Ectodermal cell (in vitro differentiated cells): ENCODE measurements at regions not wholly inside any gene's neighbourhood (a gene's known extent, or its start where the extent isn't known, plus 50 kb on each side); places are given as distances from the start of the nearest gene placed in this dataset.

ENCODE experiments used
- H3K27ac ChIP-seq: 2 replicates; pipeline ENCODE4 v1.7.0; 2013; ENCODE audit warnings: mild to moderate bottlenecking, low read depth, low read length; ENCODE audit not compliant: insufficient read depth, poor library complexity, severe bottlenecking
- H3K27me3 ChIP-seq: 2 replicates; pipeline ENCODE4 v1.7.0; 2013; ENCODE audit warnings: mild to moderate bottlenecking, low read length; ENCODE audit not compliant: insufficient read depth, control insufficient read depth, poor library complexity, severe bottlenecking
- H3K36me3 ChIP-seq: one replicate; pipeline ENCODE4 v1.7.0; 2013; ENCODE audit warnings: low read length; ENCODE audit not compliant: control insufficient read depth, insufficient read depth
- H3K4me1 ChIP-seq: one replicate; pipeline ENCODE4 v1.7.0; 2013; ENCODE audit warnings: low read length; ENCODE audit not compliant: control insufficient read depth, insufficient read depth
- H3K4me3 ChIP-seq: 2 replicates; pipeline ENCODE4 v1.7.0; 2013; ENCODE audit warnings: low read depth, low read length, control low read depth; ENCODE audit not compliant: insufficient read depth
- H3K9me3 ChIP-seq: 2 replicates; pipeline ENCODE4 v1.7.0; 2013; ENCODE audit warnings: mild to moderate bottlenecking, low read length, moderate library complexity; ENCODE audit not compliant: control insufficient read depth
- WGBS, 2 experiments: methylation state at CpG; one replicate each; pipeline ENCODE4 v1.1.7; 2013; ENCODE audit warnings: missing lambda C conversion rate in 2 of 2; 5-methylcytosine and 5-hydroxymethylcytosine counted together

DNA sequence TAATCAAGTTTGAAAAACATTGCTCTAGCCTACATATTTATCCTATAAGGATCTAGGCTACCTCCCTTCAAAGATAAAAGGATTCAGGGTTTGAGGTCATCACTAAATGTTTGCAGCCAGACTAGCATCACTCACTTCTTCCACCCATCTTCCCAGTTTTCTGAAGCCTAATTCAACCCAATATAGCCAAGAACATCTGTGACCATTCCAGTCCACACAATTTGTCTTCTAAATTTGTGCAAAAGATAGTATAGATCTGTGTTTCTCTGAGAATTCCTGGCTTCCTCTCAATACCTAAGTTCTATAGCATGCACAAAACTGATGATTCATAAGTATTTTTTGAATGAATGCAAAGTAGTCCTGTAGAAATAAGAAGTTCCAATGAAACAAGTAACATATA lies 103.0 kb upstream of the CDK1 start:
- no peaks in the 10 kb centered on the region for H3K9me3 ChIP-seq
- no peaks in the 10 kb centered on the region for H3K36me3 ChIP-seq
- no peak overlapping the region for H3K27ac ChIP-seq
- H3K4me3 ChIP-seq, result no peak overlapping the region
- H3K4me1 ChIP-seq, result no peaks in the 10 kb centered on the region
- H3K27me3 ChIP-seq, result no peaks in the 10 kb centered on the region

DNA sequence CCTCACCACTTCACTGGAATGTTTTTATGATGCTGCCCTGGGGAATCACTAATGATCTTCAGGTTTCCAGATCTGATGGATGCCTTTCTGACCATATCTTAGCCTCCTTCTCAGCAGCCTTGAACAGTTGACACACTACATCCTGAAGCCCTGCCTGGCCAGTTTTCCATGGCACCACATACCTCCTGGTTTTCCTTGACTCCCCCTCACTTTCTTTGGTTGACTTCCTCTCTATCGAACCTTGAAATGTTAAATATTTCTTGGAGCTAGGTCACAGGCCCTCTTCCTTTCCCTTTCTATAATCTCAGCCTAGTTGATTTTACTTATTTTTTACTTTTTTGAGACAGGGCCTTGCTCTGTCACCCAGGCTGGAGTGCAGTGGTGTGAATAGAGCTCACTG lies 108.8 kb upstream of the CDK1 start:
- WGBS, 2 experiments, result 86 to 96% methylated on average over 1 of the region's 1 CpG
- H3K4me3 ChIP-seq, result no peak overlapping the region
- no peaks in the 10 kb centered on the region for H3K4me1 ChIP-seq
- no peaks in the 10 kb centered on the region for H3K36me3 ChIP-seq
- H3K9me3 ChIP-seq, result no peaks in the 10 kb centered on the region
- no peaks in the 10 kb centered on the region for H3K27me3 ChIP-seq
- H3K27ac ChIP-seq, result no peak overlapping the region

DNA sequence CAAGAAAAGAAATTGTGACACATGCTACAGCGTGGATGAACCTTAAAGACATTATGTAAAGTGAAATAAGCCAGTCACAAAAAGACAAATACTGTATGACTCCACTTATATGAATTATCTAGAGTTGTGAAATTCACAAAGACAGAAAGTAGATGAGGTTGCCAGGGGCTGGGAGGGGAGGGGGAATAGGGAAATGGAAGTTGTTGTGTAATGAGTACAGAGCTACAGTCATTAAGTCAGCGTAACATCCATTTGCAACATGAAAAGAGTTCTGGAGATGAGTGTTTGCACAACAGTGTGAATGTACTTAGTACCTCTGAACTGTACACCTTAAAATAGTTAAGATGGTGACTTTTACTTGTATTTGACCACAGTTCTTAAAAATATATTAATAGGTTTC lies 112.1 kb upstream of the CDK1 start:
- Histone ChIP-seq H3K4me1 (no peaks in the 10 kb centered on the region), H3K9me3 (no peaks in the 10 kb centered on the region), H3K4me3 (no peak overlapping the region), H3K27ac (no peak overlapping the region), H3K36me3 (no peaks in the 10 kb centered on the region), H3K27me3 (no peaks in the 10 kb centered on the region)
- WGBS, 2 experiments, result 88 to 94% methylated on average over 1 to 2 of the region's 2 CpGs

- H3K4me1 ChIP-seq, result no peaks in the 10 kb centered on the region
- 28 to 59% methylated on average over 2 to 4 of the region's 4 CpGs for WGBS, 2 experiments
- no peaks in the 10 kb centered on the region for H3K9me3 ChIP-seq
- no peak overlapping the region for H3K27ac ChIP-seq
- H3K36me3 ChIP-seq, result no peaks in the 10 kb centered on the region
- no peaks in the 10 kb centered on the region for H3K27me3 ChIP-seq
- no peak overlapping the region for H3K4me3 ChIP-seq
Measured at GRCh38 chr10:60664859-60665258, 113.4 kb upstream of the CDK1 start.

DNA sequence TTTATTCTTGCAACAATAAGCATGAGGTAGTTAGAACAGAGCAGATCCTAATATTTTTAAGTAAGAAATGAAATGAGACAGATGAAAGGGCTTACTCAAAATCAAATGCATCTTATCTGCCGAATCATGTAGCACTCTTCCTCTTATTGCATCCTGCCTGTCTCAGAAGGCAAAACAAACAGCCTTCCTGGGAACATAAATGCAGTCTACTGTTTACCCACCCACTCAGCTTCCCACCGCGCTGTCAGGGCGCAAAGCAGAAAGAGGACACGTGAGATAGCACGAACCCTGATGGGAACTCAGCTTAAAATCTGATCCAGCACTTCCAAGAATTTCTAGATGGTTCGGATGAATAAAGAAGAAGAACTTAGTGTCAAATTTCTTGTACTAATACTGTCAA lies 114.4 kb upstream of the CDK1 start:
- WGBS, 2 experiments, result 86 to 90% methylated on average over 7 of the region's 7 CpGs
- no peaks in the 10 kb centered on the region for H3K36me3 ChIP-seq
- no peaks in the 10 kb centered on the region for H3K27me3 ChIP-seq
- no peaks in the 10 kb centered on the region for H3K4me1 ChIP-seq
- no peak overlapping the region for H3K27ac ChIP-seq
- H3K9me3 ChIP-seq, result no peaks in the 10 kb centered on the region
- H3K4me3 ChIP-seq, result no peak overlapping the region

- H3K27me3 ChIP-seq, result no peaks in the 10 kb centered on the region
- H3K9me3 ChIP-seq, result no peaks in the 10 kb centered on the region
- H3K4me1 ChIP-seq, result no peaks in the 10 kb centered on the region
- no peak overlapping the region for H3K27ac ChIP-seq
- H3K4me3 ChIP-seq, result no peak overlapping the region
- no peaks in the 10 kb centered on the region for H3K36me3 ChIP-seq
- WGBS, 2 experiments, result 89 to 90% methylated on average over 4 of the region's 4 CpGs
Measured at GRCh38 chr10:60662917-60663614, 115.2 kb upstream of the CDK1 start.

GRCh38 chr10:60661637-60662036 lies 116.6 kb upstream of the CDK1 start:
- no peak overlapping the region for H3K4me3 ChIP-seq
- H3K9me3 ChIP-seq, result no peaks in the 10 kb centered on the region
- no peaks in the 10 kb centered on the region for H3K36me3 ChIP-seq
- no peaks in the 10 kb centered on the region for H3K4me1 ChIP-seq
- H3K27ac ChIP-seq, result no peak overlapping the region
- 75 to 77% methylated on average over 7 of the region's 7 CpGs for WGBS, 2 experiments
- H3K27me3 ChIP-seq, result no peaks in the 10 kb centered on the region

DNA sequence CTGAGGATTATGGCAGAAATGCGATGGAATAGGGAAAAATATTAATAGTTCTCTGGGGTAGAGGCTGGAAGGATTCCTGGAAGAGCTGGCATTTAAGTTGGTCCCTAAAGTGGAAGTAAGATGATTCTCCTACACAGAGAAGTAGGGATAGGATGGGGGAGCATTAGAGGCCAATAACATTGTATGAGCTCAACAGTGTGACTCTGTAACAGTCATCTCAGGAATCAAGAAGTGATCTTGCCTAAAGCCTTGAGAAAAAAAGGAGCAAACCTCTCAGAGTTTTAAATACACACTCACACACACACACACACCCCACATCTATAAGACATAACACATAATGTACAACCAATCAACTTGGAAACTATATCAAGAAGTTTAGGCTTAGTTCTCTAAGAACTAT lies 117.7 kb upstream of the CDK1 start:
- no peaks in the 10 kb centered on the region for H3K9me3 ChIP-seq
- 98 to 100% methylated on average over 1 of the region's 1 CpG for WGBS, 2 experiments
- H3K27ac ChIP-seq, result no peak overlapping the region
- no peak overlapping the region for H3K4me3 ChIP-seq
- H3K27me3 ChIP-seq, result no peaks in the 10 kb centered on the region
- H3K36me3 ChIP-seq, result no peaks in the 10 kb centered on the region
- H3K4me1 ChIP-seq, result no peaks in the 10 kb centered on the region

- no peak overlapping the region for H3K4me3 ChIP-seq
- H3K36me3 ChIP-seq, result no peaks in the 10 kb centered on the region
- H3K27ac ChIP-seq, result no peak overlapping the region
- no peaks in the 10 kb centered on the region for H3K27me3 ChIP-seq
- no peaks in the 10 kb centered on the region for H3K9me3 ChIP-seq
- 64 to 65% methylated on average over 3 of the region's 4 CpGs for WGBS, 2 experiments
- peaks cover 2% of the 10 kb centered on the region for H3K4me1 ChIP-seq
Measured at GRCh38 chr10:60654813-60655464, 123.3 kb upstream of the CDK1 start.

- Histone ChIP-seq H3K36me3 (no peaks in the 10 kb centered on the region), H3K4me3 (no peak overlapping the region), H3K4me1 (peaks cover 5% of the 10 kb centered on the region), H3K27ac (no peak overlapping the region), H3K9me3 (no peaks in the 10 kb centered on the region), H3K27me3 (no peaks in the 10 kb centered on the region)
- WGBS, 2 experiments, result 94 to 95% methylated on average over 3 to 5 of the region's 6 CpGs
Measured at GRCh38 chr10:60652628-60653027, 125.7 kb upstream of the CDK1 start.
